Peyer's patch (tissue), 4 donors: ENCODE measurements at regions not wholly inside any gene's neighbourhood (a gene's known extent, or its start where the extent isn't known, plus 50 kb on each side); places are given as distances from the start of the nearest gene placed in this dataset.

Source experiments
- DNase-seq, 3 donors: peaks; one replicate each; pipeline ENCODE4 v3.0.0-alpha.2; 2017 to 2019
- H3K27ac ChIP-seq, 4 donors: fragments of 200-600 bp; sonication (generic); one replicate each; pipeline ENCODE4 v1.5.1; 2016 to 2019
- H3K27me3 ChIP-seq, 2 donors: fragments of 200-600 bp; sonication (generic); one replicate each; pipeline ENCODE4 v1.5.1; 2019
- H3K36me3 ChIP-seq, 3 donors: fragments of 200-600 bp; sonication (generic); one replicate each; pipeline ENCODE4 v1.5.1; 2016 to 2019
- H3K4me1 ChIP-seq, 4 donors: fragments of 200-600 bp; sonication (generic); one replicate each; pipeline ENCODE4 v1.5.1; 2016 to 2019
- H3K4me3 ChIP-seq, 4 donors: fragments of 200-600 bp; sonication (generic); 1 replicate in 3 of 4; 2 replicates in 1 of 4; pipeline ENCODE4 v1.5.1; 2016 to 2019; ENCODE audit warnings: mild to moderate bottlenecking in 1 of 4
- H3K9me3 ChIP-seq, 4 donors: fragments of 200-600 bp; sonication (generic); one replicate each; pipeline ENCODE4 v1.5.1; 2016 to 2019; ENCODE audit warnings: mild to moderate bottlenecking in 1 of 4
- CTCF ChIP-seq, 6 experiments: fragments of 450-650 bp in 4 of 6; fragments of 200-600 bp in 2 of 6; sonication (generic) in 1 of 6; IDR thresholded peaks; one replicate each; pipeline ENCODE4 v1.5.1; 2017 to 2019; ENCODE audit warnings: antibody characterized with exemption in 6 of 6, mild to moderate bottlenecking in 3 of 6, moderate library complexity in 1 of 6
- POLR2A ChIP-seq, 2 donors: fragments of 450-650 bp; IDR thresholded peaks; one replicate each; pipeline ENCODE4 v1.5.1; 2017; ENCODE audit warnings: antibody characterized with exemption in 2 of 2, mild to moderate bottlenecking in 2 of 2, moderate library complexity in 2 of 2

- no peak overlapping the region for H3K27ac ChIP-seq
- TF ChIP-seq POLR2A (IDR thresholded peaks at IDR 0.05) (no peak), CTCF (IDR thresholded peaks at IDR 0.05) (no peak)
- peak in 1 of 3 donors; percentile 31 for DNase-seq
- no peaks in the 10 kb centered on the region for H3K36me3 ChIP-seq
- H3K4me3 ChIP-seq = no peak overlapping the region
- no peaks in the 10 kb centered on the region for H3K9me3 ChIP-seq
- H3K4me1 ChIP-seq = no peaks in the 10 kb centered on the region
- no peaks in the 10 kb centered on the region for H3K27me3 ChIP-seq
Observed at GRCh38 chr2:8438476-8438875, 243.4 kb upstream of the ID2 start.

GRCh38 chr2:8438996-8439395 lies 242.9 kb upstream of the ID2 start:
- H3K9me3 ChIP-seq = no peaks in the 10 kb centered on the region
- no peak overlapping the region for H3K27ac ChIP-seq
- no peaks in the 10 kb centered on the region for H3K4me1 ChIP-seq
- DNase-seq = no peak
- no peaks in the 10 kb centered on the region for H3K36me3 ChIP-seq
- TF ChIP-seq POLR2A (IDR thresholded peaks at IDR 0.05) = no peak
- peak in 1 of 6 experiments; percentile 11 for TF ChIP-seq CTCF (IDR thresholded peaks at IDR 0.05)
- no peaks in the 10 kb centered on the region for H3K27me3 ChIP-seq
- no peak overlapping the region for H3K4me3 ChIP-seq

GRCh38 chr2:8440029-8440778 lies 241.7 kb upstream of the ID2 start:
- H3K9me3 ChIP-seq = no peaks in the 10 kb centered on the region
- H3K4me1 ChIP-seq = no peaks in the 10 kb centered on the region
- no peak for DNase-seq
- no peaks in the 10 kb centered on the region for H3K27me3 ChIP-seq
- no peaks in the 10 kb centered on the region for H3K36me3 ChIP-seq
- TF ChIP-seq CTCF (IDR thresholded peaks at IDR 0.05) (no peak), POLR2A (IDR thresholded peaks at IDR 0.05) (no peak)
- no peak overlapping the region for H3K4me3 ChIP-seq
- H3K27ac ChIP-seq = no peak overlapping the region

- no peaks in the 10 kb centered on the region for H3K9me3 ChIP-seq
- no peaks in the 10 kb centered on the region for H3K36me3 ChIP-seq
- TF ChIP-seq CTCF (IDR thresholded peaks at IDR 0.05) (no peak), POLR2A (IDR thresholded peaks at IDR 0.05) (no peak)
- no peak overlapping the region for H3K27ac ChIP-seq
- no peak for DNase-seq
- no peak overlapping the region for H3K4me3 ChIP-seq
- no peaks in the 10 kb centered on the region for H3K4me1 ChIP-seq
- no peaks in the 10 kb centered on the region for H3K27me3 ChIP-seq
Observed at GRCh38 chr2:8441371-8441770, 240.5 kb upstream of the ID2 start.

- Histone ChIP-seq H3K9me3 (no peaks in the 10 kb centered on the region), H3K27ac (no peak overlapping the region), H3K27me3 (no peaks in the 10 kb centered on the region), H3K36me3 (no peaks in the 10 kb centered on the region), H3K4me3 (no peak overlapping the region), H3K4me1 (no peaks in the 10 kb centered on the region)
- peak in 1 of 3 donors; percentile 44 for DNase-seq
- TF ChIP-seq CTCF (IDR thresholded peaks at IDR 0.05) (no peak), POLR2A (IDR thresholded peaks at IDR 0.05) (no peak)
Observed at GRCh38 chr2:8441986-8442385, 239.9 kb upstream of the ID2 start.
